GM19397 (cell line): ENCODE measurements at regions not wholly inside any gene's neighbourhood (a gene's known extent, or its start where the extent isn't known, plus 50 kb on each side); places are given as distances from the start of the nearest gene placed in this dataset.

Source experiments
- ATAC-seq: cut with Tn5 transposase; IDR thresholded peaks from one replicate; pipeline ENCODE4 v1.9.1; 2021; ENCODE audit warnings: mild to moderate bottlenecking, moderate library complexity; ENCODE audit not compliant: unreplicated experiment

GRCh38 chr4:63817196-63817865 is 591.9 kb downstream of the TECRL start:
- ATAC-seq, result no peak

- no peak for ATAC-seq
Observed at GRCh38 chr4:63814171-63814964, 594.9 kb downstream of the TECRL start.

- no peak for ATAC-seq
Observed at GRCh38 chr4:63799166-63799565, 610.1 kb downstream of the TECRL start.

GRCh38 chr4:63795301-63795700 is 613.9 kb downstream of the TECRL start:
- no peak for ATAC-seq

GRCh38 chr4:63790377-63790776 is 618.9 kb downstream of the TECRL start:
- no peak for ATAC-seq

GRCh38 chr4:63788271-63788670 is 621.0 kb downstream of the TECRL start:
- ATAC-seq, result no peak

GRCh38 chr4:63787326-63787725 is 621.9 kb downstream of the TECRL start:
- ATAC-seq, result no peak

- ATAC-seq, result no peak
Observed at GRCh38 chr4:63786171-63786570, 623.1 kb downstream of the TECRL start.

GRCh38 chr4:63784822-63785221 is 624.4 kb downstream of the TECRL start:
- no peak for ATAC-seq

- ATAC-seq, result no peak
Observed at GRCh38 chr4:63777601-63778000, 631.6 kb downstream of the TECRL start.

GRCh38 chr4:63764400-63764799 is 644.9 kb downstream of the TECRL start:
- no peak for ATAC-seq

- ATAC-seq, result no peak
Observed at GRCh38 chr4:63757929-63758328, 651.3 kb downstream of the TECRL start.

- ATAC-seq, result no peak
Observed at GRCh38 chr4:63742882-63743281, 666.4 kb downstream of the TECRL start.

GRCh38 chr4:63729519-63729918 is 679.7 kb downstream of the TECRL start:
- ATAC-seq, result no peak

- ATAC-seq, result no peak
Observed at GRCh38 chr4:63728480-63729177, 680.6 kb downstream of the TECRL start.

GRCh38 chr4:63717384-63717783 is 691.9 kb downstream of the TECRL start:
- ATAC-seq, result no peak

GRCh38 chr4:63708661-63709060 is 700.6 kb downstream of the TECRL start:
- no peak for ATAC-seq

- ATAC-seq, result no peak
Observed at GRCh38 chr4:63700569-63700968, 708.7 kb downstream of the TECRL start.

GRCh38 chr4:63693321-63693720 is 715.9 kb downstream of the TECRL start:
- no peak for ATAC-seq

- no peak for ATAC-seq
Observed at GRCh38 chr4:63678358-63678931, 730.8 kb downstream of the TECRL start.

GRCh38 chr4:63670735-63671134 is 738.5 kb downstream of the TECRL start:
- no peak for ATAC-seq
